ENCODE measurements at regions not wholly inside any gene's neighbourhood (a gene's known extent, or its start where the extent isn't known, plus 50 kb on each side); places are given as distances from the start of the nearest gene placed in this dataset.

- TF ChIP-seq CTCF (IDR thresholded peaks at IDR 0.05) (no peak), POLR2A (IDR thresholded peaks at IDR 0.05) (no peak)
Observed at GRCh38 chr1:115218034-115218405, 120.0 kb downstream of the NGF start.

All from esophagus squamous epithelium (tissue), 4 donors.